AG04450 (cell line): ENCODE measurements at regions not wholly inside any gene's neighbourhood (a gene's known extent, or its start where the extent isn't known, plus 50 kb on each side); places are given as distances from the start of the nearest gene placed in this dataset.

ENCODE experiments used
- CTCF ChIA-PET: fragments of 300-600, 350-600 bp; formaldehyde crosslinking; extraction: SDS; loops from one replicate; lab custom pipeline; 2022; ENCODE audit warnings: antibody characterized with exemption, inconsistent platforms; lab: Charles Lee
- POLR2A ChIA-PET: fragments of 350-600 bp; formaldehyde crosslinking; extraction: SDS; loops from one replicate; lab custom pipeline; 2021; ENCODE audit warnings: antibody characterized with exemption, inconsistent platforms; lab: Yijun Ruan, JAX
- DNase-seq: peaks from one replicate; pipeline ENCODE4 v3.0.0-alpha.2; 2011; ENCODE audit warnings: low read depth, low spot score
- H3K27ac ChIP-seq: one replicate; pipeline ENCODE4 v1.5.1; 2012; ENCODE audit warnings: low read depth, low read length, control low read depth
- H3K27me3 ChIP-seq: one replicate; pipeline ENCODE4 v1.6.0; 2012; ENCODE audit warnings: low read length; ENCODE audit not compliant: control insufficient read depth, insufficient read depth
- H3K4me3 ChIP-seq: 2 replicates; pipeline ENCODE4 v1.5.1; 2011; ENCODE audit warnings: mild to moderate bottlenecking, low read depth, low read length, control low read depth
- H3K9me3 ChIP-seq: 2 replicates; pipeline ENCODE4 v1.5.1; 2012; ENCODE audit warnings: low read length; ENCODE audit not compliant: control insufficient read depth, insufficient read depth
- CTCF ChIP-seq: IDR thresholded peaks from 2 replicates; pipeline ENCODE4 v1.5.1; 2011; ENCODE audit warnings: low read depth, low read length, control low read depth, inconsistent platforms

DNA sequence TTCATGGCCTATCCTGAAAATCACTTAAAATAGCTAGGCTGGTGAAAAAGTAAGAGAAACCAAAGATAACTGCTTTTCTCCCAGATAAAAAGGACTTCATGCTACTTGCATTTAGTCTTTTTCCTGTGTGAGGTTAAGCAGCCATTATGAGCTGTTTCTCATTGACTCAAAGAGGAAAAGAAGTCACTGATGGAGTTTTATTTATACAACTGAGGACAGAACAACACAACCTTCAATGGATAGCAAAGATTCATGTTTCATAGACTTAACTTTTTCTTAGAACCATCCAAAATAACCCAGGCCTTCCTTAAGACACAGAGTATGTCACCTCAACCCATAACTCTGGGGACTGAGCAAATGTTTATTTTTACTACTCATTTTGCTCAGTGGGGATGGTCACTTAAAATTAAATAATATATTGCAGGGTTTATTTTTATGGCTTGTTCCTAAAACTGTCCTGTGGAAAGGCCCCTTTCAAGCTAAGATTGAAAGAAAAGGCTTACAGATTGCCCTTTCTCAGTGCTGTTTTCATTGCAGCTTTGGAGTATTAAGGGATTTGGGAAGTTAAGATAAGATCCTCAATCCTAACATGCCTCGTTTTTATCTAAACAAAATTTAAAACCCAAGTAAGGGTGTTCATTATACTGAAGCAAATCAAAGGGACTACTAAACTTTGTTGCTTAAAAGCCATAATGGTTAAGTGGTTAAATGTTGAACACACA, 252.6 kb upstream of the MAD2L1 start:
- H3K4me3 ChIP-seq, result no peak overlapping the region
- DNase-seq, result no peak
- ChIA-PET CTCF (no interaction called here), POLR2A (no interaction called here)
- no peaks in the 10 kb centered on the region for H3K9me3 ChIP-seq
- no peak for TF ChIP-seq CTCF
- no peak overlapping the region for H3K27ac ChIP-seq
- H3K27me3 ChIP-seq, result no peaks in the 10 kb centered on the region

- TF ChIP-seq CTCF, result no peak
- CTCF ChIA-PET, result no interaction called here
- Histone ChIP-seq H3K27me3 (no peaks in the 10 kb centered on the region), H3K4me3 (no peak overlapping the region), H3K27ac (no peak overlapping the region), H3K9me3 (no peaks in the 10 kb centered on the region)
- POLR2A ChIA-PET, result no interaction called here
- no peak for DNase-seq
Measured at GRCh38 chr4:120318196-120318846, 251.7 kb upstream of the MAD2L1 start.

GRCh38 chr4:120317713-120318112, 251.1 kb upstream of the MAD2L1 start:
- ChIA-PET POLR2A (no interaction called here), CTCF (no interaction called here)
- no peak for DNase-seq
- Histone ChIP-seq H3K27me3 (no peaks in the 10 kb centered on the region), H3K27ac (no peak overlapping the region), H3K4me3 (no peak overlapping the region), H3K9me3 (no peaks in the 10 kb centered on the region)
- no peak for TF ChIP-seq CTCF

GRCh38 chr4:120316416-120316815, 249.8 kb upstream of the MAD2L1 start:
- Histone ChIP-seq H3K27ac (no peak overlapping the region), H3K27me3 (no peaks in the 10 kb centered on the region), H3K9me3 (no peaks in the 10 kb centered on the region), H3K4me3 (no peak overlapping the region)
- ChIA-PET POLR2A (no interaction called here), CTCF (no interaction called here)
- no peak for TF ChIP-seq CTCF
- no peak for DNase-seq

DNA sequence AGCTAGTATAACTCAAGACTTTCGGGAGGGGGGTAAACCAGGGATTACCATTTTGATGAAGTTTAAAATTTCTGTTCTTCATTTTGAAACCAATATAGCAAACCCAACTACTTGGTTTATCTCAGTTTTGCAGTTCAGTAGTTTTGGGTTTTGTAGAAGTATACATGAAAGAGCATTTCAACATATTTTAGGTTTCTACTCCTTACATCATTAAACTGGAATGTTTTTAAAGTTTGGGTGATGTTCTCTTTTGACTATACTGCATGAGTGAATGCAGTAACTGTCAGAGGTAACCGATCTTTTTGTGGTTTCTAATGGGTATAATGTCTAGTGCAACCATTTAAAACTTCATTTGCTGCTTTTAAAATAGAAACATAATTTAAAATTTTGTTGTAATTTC, 248.3 kb upstream of the MAD2L1 start:
- Histone ChIP-seq H3K4me3 (no peak overlapping the region), H3K27ac (no peak overlapping the region), H3K27me3 (no peaks in the 10 kb centered on the region), H3K9me3 (no peaks in the 10 kb centered on the region)
- no peak for TF ChIP-seq CTCF
- ChIA-PET CTCF (no interaction called here), POLR2A (no interaction called here)
- DNase-seq, result no peak
